Neural cell (in vitro differentiated cells): ENCODE measurements at regions not wholly inside any gene's neighbourhood (a gene's known extent, or its start where the extent isn't known, plus 50 kb on each side); places are given as distances from the start of the nearest gene placed in this dataset.

Experiments used
- H2AFZ ChIP-seq: fragments of 200-600, 300-800 bp; sonication (generic), shearing (Covaris generic); 2 replicates; pipeline ENCODE4 v1.6.0; 2014; ENCODE audit warnings: low read depth, mild to moderate bottlenecking, antibody characterized with exemption, low read length, moderate library complexity
- H3F3A ChIP-seq: fragments of 200-600 bp; shearing (Covaris generic); 2 replicates; pipeline ENCODE4 v1.6.1; 2016; ENCODE audit warnings: mild to moderate bottlenecking, moderate library complexity, mixed read lengths, antibody characterized with exemption, low read length; ENCODE audit not compliant: insufficient read depth, poor library complexity, severe bottlenecking
- H3K27ac ChIP-seq: fragments of 200-600, 300-800 bp; sonication (generic), shearing (Covaris generic); 2 replicates; pipeline ENCODE4 v1.5.1; 2014; ENCODE audit warnings: mild to moderate bottlenecking, low read length, moderate library complexity
- H3K27me3 ChIP-seq: fragments of 300-800, 200-600 bp; sonication (generic), shearing (Covaris generic); 2 replicates; pipeline ENCODE4 v1.6.0; 2014; ENCODE audit warnings: mild to moderate bottlenecking, low read depth, low read length, moderate library complexity; ENCODE audit not compliant: insufficient read depth
- H3K36me3 ChIP-seq: fragments of 300-800, 200-600 bp; sonication (generic), shearing (Covaris generic); 2 replicates; pipeline ENCODE4 v1.5.1; 2014; ENCODE audit warnings: mild to moderate bottlenecking, antibody characterized with exemption, low read length, moderate library complexity; ENCODE audit not compliant: insufficient read depth
- H3K4me2 ChIP-seq: fragments of 300-800, 200-600 bp; sonication (generic), shearing (Covaris generic); 2 replicates; pipeline ENCODE4 v1.6.0; 2014; ENCODE audit warnings: mild to moderate bottlenecking, low read length
- H3K4me3 ChIP-seq: fragments of 300-800, 200-600 bp; sonication (generic), shearing (Covaris generic); 2 replicates; pipeline ENCODE4 v1.5.1; 2014; ENCODE audit warnings: mild to moderate bottlenecking, low read length, moderate library complexity
- H3K79me2 ChIP-seq: fragments of 200-600 bp; shearing (Covaris generic); replicated peaks from 2 replicates; pipeline ENCODE4 v1.6.0; 2014; ENCODE audit warnings: mild to moderate bottlenecking, low read length, moderate library complexity; ENCODE audit not compliant: insufficient read depth
- H3K9ac ChIP-seq: fragments of 300-800, 200-600 bp; sonication (generic), shearing (Covaris generic); 2 replicates; pipeline ENCODE4 v1.6.1; 2016; ENCODE audit warnings: mild to moderate bottlenecking, low read length, mixed read lengths
- H3K9me2 ChIP-seq: fragments of 200-600 bp; shearing (Covaris generic); 2 replicates; pipeline ENCODE4 v1.6.1; 2016; ENCODE audit warnings: mild to moderate bottlenecking, low read length, mixed read lengths; ENCODE audit not compliant: insufficient read depth
- H3K9me3 ChIP-seq: fragments of 200-600, 300-800 bp; sonication (generic), shearing (Covaris generic); 2 replicates; pipeline ENCODE4 v1.6.1; 2016; ENCODE audit warnings: mild to moderate bottlenecking, mixed run types, low read length, moderate library complexity, mixed read lengths
- H4K20me1 ChIP-seq: fragments of 200-600 bp; shearing (Covaris generic); 2 replicates; pipeline ENCODE4 v1.6.1; 2016; ENCODE audit warnings: mild to moderate bottlenecking, mixed run types; ENCODE audit not compliant: insufficient read depth
- EP300 ChIP-seq: fragments of 450-650 bp; conservative IDR thresholded peaks from 2 replicates; pipeline ENCODE4 v1.6.1; 2014; ENCODE audit warnings: antibody characterized with exemption, mild to moderate bottlenecking, moderate library complexity; ENCODE audit not compliant: poor library complexity, severe bottlenecking
- EZH2 ChIP-seq: fragments of 200-600, 300-800 bp; shearing (Covaris generic), sonication (generic); IDR thresholded peaks from 2 replicates; pipeline ENCODE4 v1.6.1; 2014; ENCODE audit warnings: antibody characterized with exemption, low read length, borderline replicate concordance, mild to moderate bottlenecking; ENCODE audit not compliant: insufficient read depth, poor library complexity, severe bottlenecking
- MXI1 ChIP-seq: fragments of 450-650 bp; conservative IDR thresholded peaks from 2 replicates; pipeline ENCODE4 v1.6.1; 2014; ENCODE audit warnings: antibody characterized with exemption, mild to moderate bottlenecking; ENCODE audit not compliant: poor library complexity, severe bottlenecking
- POLR2AphosphoS5 ChIP-seq: IDR thresholded peaks from 2 replicates; pipeline ENCODE4 v1.6.1; 2012
- RAD21 ChIP-seq: fragments of 450-650 bp; conservative IDR thresholded peaks from 2 replicates; pipeline ENCODE4 v1.6.1; 2014; ENCODE audit warnings: antibody characterized with exemption, mild to moderate bottlenecking, moderate library complexity
- REST ChIP-seq: IDR thresholded peaks from 2 replicates; pipeline ENCODE4 v1.6.1; 2012; ENCODE audit warnings: borderline replicate concordance
- SMC3 ChIP-seq: fragments of 450-650 bp; conservative IDR thresholded peaks from 2 replicates; pipeline ENCODE4 v1.6.1; 2014; ENCODE audit warnings: antibody characterized with exemption, mild to moderate bottlenecking, moderate library complexity; ENCODE audit not compliant: poor library complexity
- TAF1 ChIP-seq: IDR thresholded peaks from 2 replicates; pipeline ENCODE4 v1.6.1; 2012; ENCODE audit warnings: low read depth
- TF ChIP-seq, protein P1 (sequence below): fragments of 450-650 bp; IDR thresholded peaks from 2 replicates; pipeline ENCODE4 v1.5.1; 2014; ENCODE audit warnings: antibody characterized with exemption, mild to moderate bottlenecking, moderate library complexity; ENCODE audit not compliant: poor library complexity, severe bottlenecking

DNA sequence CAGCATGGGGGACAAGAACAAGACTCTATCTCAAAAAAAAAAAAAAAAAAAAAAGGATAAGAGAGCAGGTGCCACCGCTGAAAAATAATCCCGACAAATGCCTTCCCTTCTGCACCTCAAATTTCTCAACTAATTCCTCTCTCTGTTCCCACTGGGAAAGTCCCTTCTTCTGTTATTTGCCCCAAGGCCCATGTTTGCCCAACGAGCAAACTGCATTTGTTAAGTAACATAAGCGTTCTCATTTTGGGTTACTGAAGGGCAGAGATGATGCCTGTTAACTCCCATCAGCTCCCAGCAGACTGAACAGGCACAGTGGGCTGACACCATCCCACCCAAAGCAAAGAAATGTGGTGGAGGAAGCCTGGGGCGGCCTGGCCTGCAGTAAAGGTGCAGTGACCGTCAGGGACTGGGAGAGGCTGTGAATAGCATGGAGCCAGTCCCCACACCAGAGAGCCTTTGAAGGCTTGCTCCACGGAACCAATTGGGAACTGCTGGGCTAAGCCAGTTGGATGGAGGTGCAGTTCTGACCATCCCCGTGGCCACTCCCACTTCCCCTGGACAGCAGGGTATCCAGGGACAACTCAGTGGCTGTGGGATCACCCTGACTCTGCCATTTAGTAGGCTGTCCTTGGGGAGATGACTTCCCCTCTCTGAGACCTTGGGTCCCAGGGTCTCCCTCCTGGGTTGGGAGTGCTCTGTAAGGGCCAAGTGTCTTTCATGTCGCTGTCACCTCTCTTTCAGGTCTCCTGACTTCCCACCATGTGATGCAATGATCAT lies 149.7 kb upstream of the IER5L start:
- Histone ChIP-seq H3F3A (no peaks in the 10 kb centered on the region), H3K4me2 (no peak overlapping the region), H3K9ac (no peak overlapping the region), H3K36me3 (no peaks in the 10 kb centered on the region), H3K4me3 (no peak overlapping the region), H3K9me3 (no peaks in the 10 kb centered on the region), H4K20me1 (no peaks in the 10 kb centered on the region), H3K27me3 (no peaks in the 10 kb centered on the region), H3K27ac (no peak overlapping the region), H3K79me2 (no peaks in the 10 kb centered on the region), H2AFZ (no peak overlapping the region), H3K9me2 (no peaks in the 10 kb centered on the region)
- TF ChIP-seq SMC3 = no peak
- TF ChIP-seq RAD21 = no peak
- TF ChIP-seq POLR2AphosphoS5 = no peak
- TF ChIP-seq TAF1 = no peak
- no peak for TF ChIP-seq EZH2
- TF ChIP-seq MXI1 = no peak

DNA sequence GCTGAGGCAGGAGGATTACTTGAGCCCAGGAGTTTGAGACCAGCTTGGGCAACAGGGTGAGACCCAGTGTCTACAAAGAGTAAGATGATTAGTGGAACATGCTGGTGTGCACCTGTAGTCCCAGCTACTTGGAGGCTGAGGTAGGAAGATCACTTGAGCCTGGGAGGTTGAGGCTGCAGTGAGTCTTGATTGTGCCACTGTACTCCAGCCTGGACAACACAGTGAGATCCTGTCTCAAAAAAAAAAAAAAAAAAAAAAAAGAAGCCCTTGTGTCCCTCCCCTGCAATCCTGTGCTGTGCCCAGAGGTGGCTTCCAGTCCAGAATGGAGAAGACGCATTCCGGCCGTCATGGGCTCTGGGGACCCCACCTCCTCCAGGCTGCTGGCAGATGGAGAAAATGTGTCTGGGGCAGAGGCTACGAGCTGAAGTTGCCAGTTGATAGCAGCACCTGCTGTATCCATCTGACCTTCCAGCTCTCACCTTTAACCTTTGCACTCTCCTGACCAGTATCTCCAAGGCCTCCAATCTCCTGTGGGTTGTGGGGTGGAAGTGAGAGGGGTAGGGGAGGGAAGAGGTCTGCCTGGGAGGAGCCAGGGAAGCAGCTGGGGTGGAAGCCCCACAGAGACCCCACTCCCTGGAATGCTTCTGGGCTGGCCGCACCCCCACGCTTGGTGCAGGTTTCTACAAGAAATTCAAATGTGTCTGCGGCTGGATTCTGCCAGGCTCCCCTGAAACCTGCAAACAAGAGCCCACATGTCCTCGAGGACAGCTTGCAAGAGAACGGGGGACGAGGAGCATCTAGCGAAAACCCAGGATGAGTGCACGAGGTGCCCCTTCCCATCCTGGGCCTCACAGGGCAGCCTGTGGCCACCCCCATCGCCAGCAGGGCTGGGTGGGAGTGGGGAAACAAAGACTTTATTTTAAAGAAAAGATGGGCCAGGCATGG lies 148.3 kb upstream of the IER5L start:
- no peak overlapping the region for H3K27ac ChIP-seq
- no peaks in the 10 kb centered on the region for H3K27me3 ChIP-seq
- TF ChIP-seq MXI1 = no peak
- no peak for TF ChIP-seq SMC3
- no peak for TF ChIP-seq POLR2AphosphoS5
- no peak for TF ChIP-seq EP300
- no peak for TF ChIP-seq RAD21
- TF ChIP-seq, protein P1, sequence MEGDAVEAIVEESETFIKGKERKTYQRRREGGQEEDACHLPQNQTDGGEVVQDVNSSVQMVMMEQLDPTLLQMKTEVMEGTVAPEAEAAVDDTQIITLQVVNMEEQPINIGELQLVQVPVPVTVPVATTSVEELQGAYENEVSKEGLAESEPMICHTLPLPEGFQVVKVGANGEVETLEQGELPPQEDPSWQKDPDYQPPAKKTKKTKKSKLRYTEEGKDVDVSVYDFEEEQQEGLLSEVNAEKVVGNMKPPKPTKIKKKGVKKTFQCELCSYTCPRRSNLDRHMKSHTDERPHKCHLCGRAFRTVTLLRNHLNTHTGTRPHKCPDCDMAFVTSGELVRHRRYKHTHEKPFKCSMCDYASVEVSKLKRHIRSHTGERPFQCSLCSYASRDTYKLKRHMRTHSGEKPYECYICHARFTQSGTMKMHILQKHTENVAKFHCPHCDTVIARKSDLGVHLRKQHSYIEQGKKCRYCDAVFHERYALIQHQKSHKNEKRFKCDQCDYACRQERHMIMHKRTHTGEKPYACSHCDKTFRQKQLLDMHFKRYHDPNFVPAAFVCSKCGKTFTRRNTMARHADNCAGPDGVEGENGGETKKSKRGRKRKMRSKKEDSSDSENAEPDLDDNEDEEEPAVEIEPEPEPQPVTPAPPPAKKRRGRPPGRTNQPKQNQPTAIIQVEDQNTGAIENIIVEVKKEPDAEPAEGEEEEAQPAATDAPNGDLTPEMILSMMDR = no peak
- TF ChIP-seq EZH2 = no peak
- TF ChIP-seq REST = no peak
- TF ChIP-seq TAF1 = no peak

More for the DNA sequence above, 148.3 kb upstream of the IER5L start:
- H3K9me3 ChIP-seq = no peaks in the 10 kb centered on the region
- no peak overlapping the region for H2AFZ ChIP-seq
- H3K36me3 ChIP-seq = no peaks in the 10 kb centered on the region
- H3K79me2 ChIP-seq = no peaks in the 10 kb centered on the region
- no peaks in the 10 kb centered on the region for H3K9me2 ChIP-seq
- H3K4me2 ChIP-seq = no peak overlapping the region
- H3K4me3 ChIP-seq = no peak overlapping the region
- no peaks in the 10 kb centered on the region for H3F3A ChIP-seq
- no peaks in the 10 kb centered on the region for H4K20me1 ChIP-seq
- no peak overlapping the region for H3K9ac ChIP-seq
